ENCODE measurements at regions not wholly inside any gene's neighbourhood (a gene's known extent, or its start where the extent isn't known, plus 50 kb on each side); places are given as distances from the start of the nearest gene placed in this dataset.
"Not testable (repeated sequence)": the region's sequence is repeated elsewhere in the genome, so short reads cannot be mapped to it uniquely, and the experiment has no call there.

DNA sequence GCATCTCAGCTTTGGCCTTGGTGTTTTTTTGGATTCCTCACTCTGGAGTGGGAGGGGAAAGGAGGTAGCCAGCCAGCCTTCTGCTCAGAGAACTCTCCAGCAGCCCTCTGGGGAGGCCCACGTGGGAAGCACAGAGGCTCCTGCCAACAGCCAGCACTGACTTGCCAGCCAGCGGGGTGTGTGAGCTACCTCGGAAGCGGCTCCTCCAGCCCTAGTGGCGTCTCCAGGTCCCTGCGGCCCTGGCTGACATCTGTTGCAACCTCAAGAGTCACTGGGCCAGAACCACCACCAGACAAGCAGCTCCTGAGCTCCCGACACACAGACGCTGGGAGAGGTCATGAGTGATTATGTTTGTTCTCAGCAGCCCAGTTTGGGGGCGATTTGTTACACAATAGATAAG, 180.2 kb upstream of the FZD8 start:
- no peak for DNase-seq (ENCODE audit: low spot score)
- TF ChIP-seq, protein P1, sequence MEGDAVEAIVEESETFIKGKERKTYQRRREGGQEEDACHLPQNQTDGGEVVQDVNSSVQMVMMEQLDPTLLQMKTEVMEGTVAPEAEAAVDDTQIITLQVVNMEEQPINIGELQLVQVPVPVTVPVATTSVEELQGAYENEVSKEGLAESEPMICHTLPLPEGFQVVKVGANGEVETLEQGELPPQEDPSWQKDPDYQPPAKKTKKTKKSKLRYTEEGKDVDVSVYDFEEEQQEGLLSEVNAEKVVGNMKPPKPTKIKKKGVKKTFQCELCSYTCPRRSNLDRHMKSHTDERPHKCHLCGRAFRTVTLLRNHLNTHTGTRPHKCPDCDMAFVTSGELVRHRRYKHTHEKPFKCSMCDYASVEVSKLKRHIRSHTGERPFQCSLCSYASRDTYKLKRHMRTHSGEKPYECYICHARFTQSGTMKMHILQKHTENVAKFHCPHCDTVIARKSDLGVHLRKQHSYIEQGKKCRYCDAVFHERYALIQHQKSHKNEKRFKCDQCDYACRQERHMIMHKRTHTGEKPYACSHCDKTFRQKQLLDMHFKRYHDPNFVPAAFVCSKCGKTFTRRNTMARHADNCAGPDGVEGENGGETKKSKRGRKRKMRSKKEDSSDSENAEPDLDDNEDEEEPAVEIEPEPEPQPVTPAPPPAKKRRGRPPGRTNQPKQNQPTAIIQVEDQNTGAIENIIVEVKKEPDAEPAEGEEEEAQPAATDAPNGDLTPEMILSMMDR (conservative IDR thresholded peaks at IDR 0.05; ENCODE audit: low read depth): no peak
- ChIA-PET CTCF (interaction anchor here (0.6 kb wide), 1 partner anchor 59 kb away, joined by 7 read pairs; no protein-coding TSS in a partner anchor), POLR2A (ENCODE audit: low non-redundant PET) (no interaction called here)
- H3K27ac ChIP-seq: no peak overlapping the region

- no peak for DNase-seq (ENCODE audit: low spot score)
- ChIA-PET CTCF (no interaction called here), POLR2A (ENCODE audit: low non-redundant PET) (no interaction called here)
- no peak overlapping the region for H3K27ac ChIP-seq
- TF ChIP-seq, protein P1 (conservative IDR thresholded peaks at IDR 0.05; ENCODE audit: low read depth): no peak
Measured at GRCh38 chr10:35821339-35821911, 179.3 kb upstream of the FZD8 start.

DNA sequence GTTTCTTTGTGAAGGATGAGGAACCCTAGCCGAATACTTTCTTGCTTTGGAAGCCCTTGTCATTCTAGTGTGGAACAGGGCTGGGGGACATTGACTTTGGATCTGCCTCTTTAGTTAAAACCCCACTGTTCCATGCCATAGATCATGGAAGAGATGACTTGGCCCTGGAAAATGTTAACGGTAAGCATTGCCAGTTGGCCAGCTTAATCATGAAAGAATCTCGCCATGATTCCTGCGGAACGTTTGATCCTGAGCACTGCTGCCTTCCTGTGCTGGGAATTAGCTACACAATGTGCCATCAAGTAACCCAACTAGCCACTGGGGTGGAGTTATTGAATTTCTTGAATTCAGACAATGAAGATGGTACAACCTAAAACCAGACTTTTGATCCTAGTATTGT, 177.6 kb upstream of the FZD8 start:
- ChIA-PET POLR2A (ENCODE audit: low non-redundant PET) (no interaction called here), CTCF (interaction anchor here (0.6 kb wide), 1 partner anchor 173 kb away, joined by 3 read pairs; no protein-coding TSS in a partner anchor)
- TF ChIP-seq, protein P1 (conservative IDR thresholded peaks at IDR 0.05; ENCODE audit: low read depth): no peak
- DNase-seq (ENCODE audit: low spot score): no peak
- no peak overlapping the region for H3K27ac ChIP-seq

- no peak overlapping the region for H3K27ac ChIP-seq
- DNase-seq (ENCODE audit: low spot score): no peak
- ChIA-PET CTCF (no interaction called here), POLR2A (ENCODE audit: low non-redundant PET) (no interaction called here)
- TF ChIP-seq, protein P1 (conservative IDR thresholded peaks at IDR 0.05; ENCODE audit: low read depth): no peak
Measured at GRCh38 chr10:35819011-35819410, 176.9 kb upstream of the FZD8 start.

- CTCF ChIA-PET; DNase-seq (ENCODE audit: low spot score); H3K27ac ChIP-seq; POLR2A ChIA-PET (ENCODE audit: low non-redundant PET): not testable (repeated sequence)
Measured at GRCh38 chr10:35817109-35817508, 175.0 kb upstream of the FZD8 start.

GRCh38 chr10:35813219-35813618, 171.1 kb upstream of the FZD8 start:
- DNase-seq (ENCODE audit: low spot score): no peak
- CTCF ChIA-PET: no interaction called here
- TF ChIP-seq, protein P1 (conservative IDR thresholded peaks at IDR 0.05; ENCODE audit: low read depth): no peak
- POLR2A ChIA-PET (ENCODE audit: low non-redundant PET): no interaction called here
- H3K27ac ChIP-seq: no peak overlapping the region

DNA sequence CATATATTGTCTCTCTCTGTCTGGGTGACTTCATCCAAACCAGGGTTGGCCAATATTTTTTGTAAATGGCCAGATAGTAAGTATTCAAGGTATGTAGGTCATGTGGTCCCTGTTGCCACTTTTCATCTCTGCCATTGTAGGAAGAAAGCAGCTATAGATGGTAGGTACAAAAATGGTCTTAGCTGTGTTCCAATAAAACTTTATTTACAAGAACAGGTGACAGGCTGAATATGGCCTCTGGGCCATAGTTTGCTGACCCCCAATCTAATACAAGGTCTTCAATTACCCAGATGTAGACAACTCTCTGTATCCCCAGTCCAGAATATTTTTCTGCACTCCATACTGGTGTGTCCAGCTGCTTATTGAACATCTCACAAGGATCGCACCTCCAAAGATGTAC, 166.2 kb upstream of the FZD8 start:
- CTCF ChIA-PET: interaction anchor here (0.6 kb wide), 1 partner anchor 175 kb away, joined by 3 read pairs; no protein-coding TSS in a partner anchor
- no peak overlapping the region for H3K27ac ChIP-seq
- no peak for DNase-seq (ENCODE audit: low spot score)
- POLR2A ChIA-PET (ENCODE audit: low non-redundant PET): no interaction called here
- TF ChIP-seq, protein P1 (conservative IDR thresholded peaks at IDR 0.05; ENCODE audit: low read depth): no peak

All from RWPE1 (cell line).